GM18519 (cell line): ENCODE measurements at regions not wholly inside any gene's neighbourhood (a gene's known extent, or its start where the extent isn't known, plus 50 kb on each side); places are given as distances from the start of the nearest gene placed in this dataset.

Experiments used
- ATAC-seq: cut with Tn5 transposase; IDR thresholded peaks from one replicate; pipeline ENCODE4 v1.9.1; 2021; ENCODE audit warnings: mild to moderate bottlenecking, moderate library complexity; ENCODE audit not compliant: unreplicated experiment, low FRiP score

- no peak for ATAC-seq
Observed at GRCh38 chr7:88516429-88516828, 209.7 kb upstream of the STEAP4 start.

GRCh38 chr7:88515301-88515700, 208.6 kb upstream of the STEAP4 start:
- no peak for ATAC-seq

- ATAC-seq = no peak
Observed at GRCh38 chr7:88509341-88509740, 202.6 kb upstream of the STEAP4 start.

GRCh38 chr7:88500131-88500530, 193.4 kb upstream of the STEAP4 start:
- ATAC-seq = no peak

GRCh38 chr7:88495881-88496725, 189.4 kb upstream of the STEAP4 start:
- ATAC-seq = no peak

- ATAC-seq = no peak
Observed at GRCh38 chr7:88492153-88492552, 185.5 kb upstream of the STEAP4 start.

GRCh38 chr7:88490874-88491273, 184.2 kb upstream of the STEAP4 start:
- ATAC-seq = no peak

GRCh38 chr7:88490161-88490560, 183.5 kb upstream of the STEAP4 start:
- no peak for ATAC-seq

GRCh38 chr7:88485821-88486220, 179.1 kb upstream of the STEAP4 start:
- no peak for ATAC-seq

GRCh38 chr7:88484551-88484950, 177.9 kb upstream of the STEAP4 start:
- ATAC-seq = no peak

GRCh38 chr7:88480896-88481295, 174.2 kb upstream of the STEAP4 start:
- ATAC-seq = no peak

- ATAC-seq = no peak
Observed at GRCh38 chr7:88480271-88480670, 173.6 kb upstream of the STEAP4 start.

- no peak for ATAC-seq
Observed at GRCh38 chr7:88477976-88478375, 171.3 kb upstream of the STEAP4 start.

- no peak for ATAC-seq
Observed at GRCh38 chr7:88465600-88465999, 158.9 kb upstream of the STEAP4 start.

- no peak for ATAC-seq
Observed at GRCh38 chr7:88462799-88463198, 156.1 kb upstream of the STEAP4 start.

- no peak for ATAC-seq
Observed at GRCh38 chr7:88460650-88461049, 154.0 kb upstream of the STEAP4 start.

GRCh38 chr7:88458946-88459345, 152.3 kb upstream of the STEAP4 start:
- ATAC-seq = no peak

GRCh38 chr7:88458279-88458678, 151.6 kb upstream of the STEAP4 start:
- no peak for ATAC-seq

GRCh38 chr7:88457320-88457719, 150.6 kb upstream of the STEAP4 start:
- ATAC-seq = no peak

- no peak for ATAC-seq
Observed at GRCh38 chr7:88456490-88456889, 149.8 kb upstream of the STEAP4 start.

GRCh38 chr7:88455696-88456095, 149.0 kb upstream of the STEAP4 start:
- ATAC-seq = no peak

- ATAC-seq = no peak
Observed at GRCh38 chr7:88452646-88453045, 146.0 kb upstream of the STEAP4 start.

- no peak for ATAC-seq
Observed at GRCh38 chr7:88450874-88451273, 144.2 kb upstream of the STEAP4 start.
